DMS153 treated with DMSO at 0.1 percent for 48 hours (cell line): ENCODE measurements at regions not wholly inside any gene's neighbourhood (a gene's known extent, or its start where the extent isn't known, plus 50 kb on each side); places are given as distances from the start of the nearest gene placed in this dataset.
"Not testable (repeated sequence)": the region's sequence is repeated elsewhere in the genome, so short reads cannot be mapped to it uniquely, and the experiment has no call there.

Experiments used
- DNase-seq: peaks from one replicate; lab custom pipeline; 2025; ENCODE audit not compliant: unreplicated experiment; lab: John Stamatoyannopoulos, UW

DNA sequence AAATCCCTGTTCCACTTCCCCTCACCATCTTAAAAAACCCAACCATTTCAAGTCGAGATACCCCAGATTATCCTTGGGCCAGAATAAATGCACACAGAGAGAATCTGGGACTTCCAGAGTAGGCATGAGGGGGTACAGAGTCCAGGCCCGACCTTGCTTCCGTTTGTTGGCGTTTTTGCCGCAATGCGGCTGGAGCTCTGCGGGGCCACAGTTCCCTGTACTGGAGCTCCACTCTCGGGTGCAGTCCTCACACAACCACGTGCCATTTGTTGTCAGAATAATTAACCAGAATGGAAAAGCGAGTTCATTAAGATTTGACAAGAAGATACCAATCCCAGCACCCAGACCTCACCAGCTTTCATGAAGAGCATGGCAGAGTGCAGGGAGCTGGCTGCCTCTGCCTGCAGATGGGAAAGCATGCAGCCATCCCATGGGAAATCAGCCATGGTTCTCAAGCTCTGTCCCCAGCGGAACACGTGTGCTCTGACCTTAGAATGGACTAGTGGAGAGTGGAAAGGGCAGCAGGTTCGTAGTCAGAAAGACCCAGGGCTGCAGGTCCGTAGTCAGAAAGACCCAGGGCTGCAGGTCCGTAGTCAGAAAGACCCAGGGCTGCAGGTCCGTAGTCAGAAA lies 472.8 kb downstream of the EIPR1 start:
- no peak for DNase-seq

- DNase-seq: no peak
Measured at GRCh38 chr2:2902547-2903281, 474.9 kb downstream of the EIPR1 start.

- DNase-seq: peak; percentile 10
Measured at GRCh38 chr2:2901384-2902345, 476.0 kb downstream of the EIPR1 start.

DNA sequence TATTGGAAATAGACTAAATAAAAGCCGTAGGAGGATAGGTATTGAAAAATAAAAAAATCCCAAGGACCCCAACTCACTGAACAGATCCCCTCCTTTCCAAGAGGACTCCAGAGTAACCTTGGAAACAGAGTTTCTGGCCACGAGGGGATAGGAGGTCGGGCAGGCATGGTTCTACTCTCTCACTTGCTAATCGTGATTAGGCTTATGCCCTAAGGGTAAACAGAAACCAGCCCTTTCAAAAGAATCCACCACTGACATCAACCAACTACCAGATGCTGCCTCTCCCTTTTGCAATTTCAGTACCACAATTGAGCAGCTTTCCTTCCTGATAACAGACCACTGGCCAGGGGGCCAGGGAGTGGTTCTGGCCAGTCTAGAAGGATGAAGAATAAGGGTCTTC lies 477.8 kb downstream of the EIPR1 start:
- peak; percentile 17 for DNase-seq

DNA sequence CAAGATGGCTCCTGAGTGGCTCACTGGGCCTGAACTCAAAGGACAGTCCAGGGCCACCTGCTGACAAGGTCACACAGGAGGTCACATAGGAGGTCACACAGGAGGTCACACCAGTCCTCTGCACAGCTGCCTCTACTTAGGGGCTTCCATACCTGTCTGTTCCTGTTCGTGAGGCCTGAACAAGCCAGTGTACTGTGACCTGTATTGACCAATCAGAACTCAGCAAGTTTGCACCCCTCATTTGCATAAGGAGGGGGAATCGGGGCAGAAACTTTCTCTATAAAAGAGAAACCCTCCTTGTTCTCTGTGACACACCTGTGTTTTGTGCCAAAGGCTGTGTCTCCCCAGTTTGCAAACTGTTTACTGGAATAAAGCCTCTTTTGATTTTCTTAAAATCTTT lies 478.9 kb downstream of the EIPR1 start:
- no peak for DNase-seq

- DNase-seq: no peak
Measured at GRCh38 chr2:2896643-2897042, 481.0 kb downstream of the EIPR1 start.

GRCh38 chr2:2896011-2896410 lies 481.6 kb downstream of the EIPR1 start:
- DNase-seq: no peak

DNA sequence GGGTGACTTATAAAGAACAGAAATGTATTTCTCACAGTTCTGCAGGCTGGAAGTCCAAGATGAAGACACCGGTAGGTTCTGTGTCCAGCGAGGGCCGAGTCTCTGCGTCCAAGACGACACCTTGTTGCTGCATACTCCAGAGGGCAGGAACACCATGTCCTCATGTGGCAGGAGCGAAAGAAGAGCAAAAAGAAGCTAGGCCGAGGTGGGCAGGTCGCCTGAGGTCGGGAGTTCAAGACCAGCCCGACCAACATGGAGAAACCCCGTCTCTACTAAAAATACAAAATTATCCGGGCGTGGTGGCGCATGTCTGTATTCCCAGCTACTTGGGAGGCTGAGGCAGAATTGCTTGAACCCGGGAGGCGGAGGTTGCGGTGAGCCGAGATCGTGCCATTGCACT lies 483.6 kb downstream of the EIPR1 start:
- DNase-seq: not testable (repeated sequence)

DNA sequence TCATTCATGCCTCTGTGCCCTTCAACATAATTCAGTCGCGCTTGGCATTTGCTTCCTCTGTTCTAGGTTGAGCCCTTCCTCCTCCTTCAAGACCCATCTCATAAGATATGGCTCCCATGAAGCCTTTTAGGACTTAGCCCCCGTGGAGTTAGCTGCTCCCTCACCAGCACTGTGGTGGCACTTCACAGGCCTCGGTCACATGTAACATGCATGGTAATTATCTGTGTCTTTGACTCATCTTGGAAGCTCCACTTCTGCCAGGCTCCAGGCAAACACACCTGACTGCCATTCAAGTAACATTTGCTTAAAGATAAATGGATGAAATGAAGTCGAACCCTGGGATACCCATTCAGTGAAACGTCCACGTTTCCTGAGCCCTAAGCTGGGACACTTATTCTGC lies 484.7 kb downstream of the EIPR1 start:
- DNase-seq: no peak

DNA sequence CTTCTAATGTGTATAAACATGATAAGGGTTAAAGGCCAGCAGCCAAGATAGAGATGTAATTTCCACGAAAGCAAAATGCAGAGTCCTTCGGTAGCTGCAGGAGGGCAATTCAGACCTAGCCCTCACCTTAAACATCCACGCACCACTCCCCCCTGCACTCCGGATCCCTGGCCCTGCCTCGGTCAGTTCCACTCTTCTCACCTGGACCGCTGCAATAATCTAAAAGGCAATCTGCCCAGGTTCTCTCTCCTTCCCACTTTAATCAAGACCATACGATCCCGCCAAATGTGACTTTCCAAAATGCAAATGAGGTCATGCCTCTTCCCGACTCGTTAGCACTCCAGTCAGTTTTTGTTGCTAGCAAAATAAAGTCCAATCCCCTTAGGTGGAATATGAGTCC lies 485.2 kb downstream of the EIPR1 start:
- no peak for DNase-seq

GRCh38 chr2:2890901-2891300 lies 486.7 kb downstream of the EIPR1 start:
- no peak for DNase-seq

- no peak for DNase-seq
Measured at GRCh38 chr2:2890246-2890645, 487.4 kb downstream of the EIPR1 start.

- DNase-seq: no peak
Measured at GRCh38 chr2:2889646-2890045, 488.0 kb downstream of the EIPR1 start.

- no peak for DNase-seq
Measured at GRCh38 chr2:2889141-2889540, 488.5 kb downstream of the EIPR1 start.

DNA sequence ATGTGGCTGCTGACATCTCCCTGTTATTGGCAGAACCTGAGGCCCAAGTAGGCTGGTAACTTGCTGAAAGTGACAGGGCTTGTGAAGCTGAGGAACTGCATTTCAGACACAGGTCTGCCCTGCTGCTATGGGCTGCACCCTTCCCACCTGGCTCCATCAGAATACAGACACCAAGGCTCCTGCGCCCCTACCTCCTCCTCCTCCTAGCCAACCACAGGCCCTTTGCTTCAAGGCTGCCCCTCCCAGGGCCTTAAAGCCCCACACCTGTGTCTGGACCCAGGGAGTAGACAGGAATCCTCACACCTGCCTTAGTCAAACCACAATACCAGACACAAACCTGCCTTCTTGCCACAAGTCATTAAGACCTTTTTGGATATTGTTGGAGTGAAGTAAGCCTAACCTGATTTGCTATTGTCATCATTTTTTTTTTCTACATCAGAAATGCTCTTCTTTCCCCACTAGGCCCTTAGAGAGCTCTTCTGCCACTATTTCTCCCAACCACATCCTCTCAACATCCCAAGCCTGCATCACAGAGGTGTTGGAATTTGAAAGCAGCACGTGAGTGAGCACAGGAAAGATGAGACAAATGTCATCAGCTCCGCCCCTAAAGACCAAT lies 489.7 kb downstream of the EIPR1 start:
- DNase-seq: no peak

- no peak for DNase-seq
Measured at GRCh38 chr2:2886922-2887321, 490.7 kb downstream of the EIPR1 start.

DNA sequence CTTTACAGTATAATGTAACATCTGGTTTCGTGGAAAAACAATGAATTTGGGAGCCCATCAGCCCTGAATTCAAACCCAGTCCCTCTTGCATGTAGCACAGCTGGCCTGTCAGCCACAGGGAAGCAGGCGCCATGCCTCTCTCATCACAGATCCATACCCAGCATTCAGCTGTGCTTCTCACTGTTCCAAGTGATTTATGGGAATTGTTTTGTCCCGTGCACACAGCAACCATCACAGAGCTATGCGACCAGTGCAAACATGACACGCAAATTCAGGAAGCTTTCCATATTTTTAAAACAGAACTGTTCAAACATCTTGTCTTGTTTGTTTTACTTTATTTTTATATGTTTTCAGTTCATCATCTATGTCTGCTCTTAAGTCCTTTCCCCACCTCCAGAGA lies 496.1 kb downstream of the EIPR1 start:
- peak; percentile 6 for DNase-seq

DNA sequence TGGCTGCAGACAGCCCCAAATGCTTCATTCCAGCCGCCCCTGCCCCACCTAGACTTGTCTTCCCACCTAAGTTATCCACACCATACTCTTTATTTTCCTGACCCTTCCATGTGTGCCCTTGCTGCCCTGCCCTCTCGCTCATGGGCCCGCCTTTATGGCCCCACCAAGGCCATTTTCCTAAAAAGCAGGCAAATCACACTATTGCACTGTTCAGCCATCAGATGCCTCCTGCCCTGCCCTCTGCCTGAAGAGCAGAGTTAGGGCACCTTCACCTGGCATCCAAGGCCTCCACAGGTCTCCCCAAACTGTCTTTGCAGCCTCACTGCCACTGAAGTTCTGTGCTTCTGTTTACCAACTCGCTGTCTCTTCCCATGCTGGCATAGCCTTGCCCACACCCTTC lies 496.7 kb downstream of the EIPR1 start:
- no peak for DNase-seq

DNA sequence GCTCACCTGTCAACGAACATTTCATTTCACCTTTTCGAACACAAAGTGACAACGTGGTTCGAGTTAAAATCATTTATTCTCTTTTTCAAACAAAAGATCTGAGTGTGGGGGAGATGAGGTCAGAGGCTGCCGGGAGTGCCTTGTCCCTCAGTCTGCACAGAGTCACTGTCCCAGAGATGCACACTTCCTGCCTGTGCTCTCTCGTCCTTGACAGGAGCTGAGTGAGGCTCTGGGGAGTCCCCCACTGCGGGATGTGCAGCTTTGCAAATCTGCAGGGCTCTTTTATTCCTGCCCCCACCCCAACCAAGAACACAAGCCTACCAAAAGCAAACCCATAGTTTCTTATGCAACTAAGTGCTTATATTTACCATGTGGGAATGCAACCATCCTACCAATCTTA lies 497.8 kb downstream of the EIPR1 start:
- DNase-seq: no peak

GRCh38 chr2:2879071-2879470 lies 498.5 kb downstream of the EIPR1 start:
- DNase-seq: no peak

GRCh38 chr2:2877427-2877826 lies 500.2 kb downstream of the EIPR1 start:
- DNase-seq: no peak
